Mesothelial cell of epicardium (in vitro differentiated cells): ENCODE measurements at regions not wholly inside any gene's neighbourhood (a gene's known extent, or its start where the extent isn't known, plus 50 kb on each side); places are given as distances from the start of the nearest gene placed in this dataset.

ENCODE experiments used
- DNase-seq, 2 experiments: peaks; one replicate each; pipeline ENCODE4 v3.0.0; 2021; ENCODE audit warnings: low spot score in 2 of 2; ENCODE audit not compliant: unreplicated experiment in 2 of 2
- H3K27ac Mint-ChIP-seq: 2 replicates; pipeline ENCODE4 v1.8.0; 2021; ENCODE audit warnings: mixed read lengths
- H3K27me3 Mint-ChIP-seq: 2 replicates; pipeline ENCODE4 v1.8.0; 2021; ENCODE audit warnings: low read depth, mixed read lengths
- H3K36me3 Mint-ChIP-seq: 2 replicates; pipeline ENCODE4 v1.8.0; 2021; ENCODE audit warnings: mixed read lengths
- H3K4me1 Mint-ChIP-seq: 2 replicates; pipeline ENCODE4 v1.8.0; 2021; ENCODE audit warnings: mixed read lengths
- H3K4me3 Mint-ChIP-seq: 2 replicates; pipeline ENCODE4 v1.8.0; 2021; ENCODE audit warnings: mild to moderate bottlenecking, moderate library complexity, mixed read lengths
- H3K9me3 Mint-ChIP-seq: 2 replicates; pipeline ENCODE4 v1.8.0; 2021; ENCODE audit warnings: mixed read lengths
- TF ChIP-seq, protein P1 (sequence below): fragments of 200-600 bp; sonication (generic); IDR thresholded peaks from one replicate; pipeline ENCODE4 v1.5.0; 2021; ENCODE audit warnings: antibody characterized with exemption; ENCODE audit not compliant: unreplicated experiment

DNA sequence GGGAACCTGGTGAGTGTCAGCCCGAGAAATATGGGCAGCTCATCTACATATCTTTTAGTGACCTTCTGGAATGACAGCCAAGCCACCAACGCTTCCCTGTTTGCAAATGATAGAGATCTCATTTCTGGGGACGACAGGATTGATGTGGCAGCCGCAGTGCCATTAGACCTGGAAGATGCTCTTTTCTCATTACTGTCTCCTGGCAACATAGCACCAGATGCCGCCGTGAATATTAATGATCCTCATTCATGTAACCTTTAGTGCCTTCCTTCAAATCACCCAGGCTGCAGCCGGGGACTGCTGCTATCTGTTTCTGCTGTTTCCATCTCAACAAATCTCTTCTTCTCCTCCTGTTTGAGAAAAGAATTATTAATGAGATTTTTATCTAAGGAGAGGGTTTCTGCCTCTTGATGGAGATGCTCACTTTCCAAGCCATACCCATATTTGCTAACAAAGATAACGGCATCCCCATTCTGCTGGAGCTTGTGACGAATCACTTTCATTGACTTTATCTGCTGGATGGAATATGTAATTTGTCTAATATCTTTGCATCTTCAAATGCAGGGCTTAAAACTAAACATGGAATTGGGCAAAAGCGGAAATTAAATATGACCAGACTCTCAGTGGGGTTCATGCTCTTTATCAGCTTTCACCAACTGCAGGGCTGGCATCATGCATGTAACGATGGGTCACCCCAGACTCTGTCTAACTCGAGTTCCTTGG is 74.8 kb upstream of the KIF16B start:
- H3K9me3 Mint-ChIP-seq: peaks cover 3% of the 10 kb centered on the region
- no peaks in the 10 kb centered on the region for H3K27me3 Mint-ChIP-seq
- H3K27ac Mint-ChIP-seq: no peak overlapping the region
- TF ChIP-seq, protein P1, sequence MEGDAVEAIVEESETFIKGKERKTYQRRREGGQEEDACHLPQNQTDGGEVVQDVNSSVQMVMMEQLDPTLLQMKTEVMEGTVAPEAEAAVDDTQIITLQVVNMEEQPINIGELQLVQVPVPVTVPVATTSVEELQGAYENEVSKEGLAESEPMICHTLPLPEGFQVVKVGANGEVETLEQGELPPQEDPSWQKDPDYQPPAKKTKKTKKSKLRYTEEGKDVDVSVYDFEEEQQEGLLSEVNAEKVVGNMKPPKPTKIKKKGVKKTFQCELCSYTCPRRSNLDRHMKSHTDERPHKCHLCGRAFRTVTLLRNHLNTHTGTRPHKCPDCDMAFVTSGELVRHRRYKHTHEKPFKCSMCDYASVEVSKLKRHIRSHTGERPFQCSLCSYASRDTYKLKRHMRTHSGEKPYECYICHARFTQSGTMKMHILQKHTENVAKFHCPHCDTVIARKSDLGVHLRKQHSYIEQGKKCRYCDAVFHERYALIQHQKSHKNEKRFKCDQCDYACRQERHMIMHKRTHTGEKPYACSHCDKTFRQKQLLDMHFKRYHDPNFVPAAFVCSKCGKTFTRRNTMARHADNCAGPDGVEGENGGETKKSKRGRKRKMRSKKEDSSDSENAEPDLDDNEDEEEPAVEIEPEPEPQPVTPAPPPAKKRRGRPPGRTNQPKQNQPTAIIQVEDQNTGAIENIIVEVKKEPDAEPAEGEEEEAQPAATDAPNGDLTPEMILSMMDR: no peak
- peaks cover 3% of the 10 kb centered on the region for H3K4me1 Mint-ChIP-seq
- no peak overlapping the region for H3K4me3 Mint-ChIP-seq
- H3K36me3 Mint-ChIP-seq: no peaks in the 10 kb centered on the region
- no peak for DNase-seq

DNA sequence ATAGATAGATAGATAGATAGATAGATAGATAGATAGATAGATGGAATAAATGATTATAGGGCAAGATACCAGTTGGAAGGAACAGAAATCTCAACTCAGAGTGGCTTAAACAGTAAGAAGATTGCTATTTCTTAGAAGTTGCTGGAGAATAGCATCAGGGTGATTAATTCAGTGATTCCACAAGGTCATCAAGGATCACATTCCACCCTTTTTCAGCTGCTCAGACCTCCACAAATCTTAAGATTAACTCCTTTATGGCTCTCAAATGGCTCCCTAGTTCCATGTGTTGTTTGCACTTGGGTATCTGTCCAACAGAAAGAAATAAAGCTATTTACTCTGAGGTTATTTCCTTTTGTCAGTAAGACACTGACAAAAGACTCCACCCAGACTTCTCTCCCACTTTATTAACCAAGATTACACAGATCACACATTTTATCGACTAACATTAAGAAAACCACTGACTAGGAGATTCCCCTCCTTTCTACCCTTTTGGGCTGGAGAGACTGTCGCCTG is 68.3 kb upstream of the KIF16B start:
- H3K4me1 Mint-ChIP-seq: peaks cover 27% of the 10 kb centered on the region
- H3K4me3 Mint-ChIP-seq: no peak overlapping the region
- H3K9me3 Mint-ChIP-seq: peaks cover 3% of the 10 kb centered on the region
- H3K27me3 Mint-ChIP-seq: no peaks in the 10 kb centered on the region
- no peak overlapping the region for H3K27ac Mint-ChIP-seq
- H3K36me3 Mint-ChIP-seq: no peaks in the 10 kb centered on the region
- no peak for DNase-seq
- TF ChIP-seq, protein P1: no peak

DNA sequence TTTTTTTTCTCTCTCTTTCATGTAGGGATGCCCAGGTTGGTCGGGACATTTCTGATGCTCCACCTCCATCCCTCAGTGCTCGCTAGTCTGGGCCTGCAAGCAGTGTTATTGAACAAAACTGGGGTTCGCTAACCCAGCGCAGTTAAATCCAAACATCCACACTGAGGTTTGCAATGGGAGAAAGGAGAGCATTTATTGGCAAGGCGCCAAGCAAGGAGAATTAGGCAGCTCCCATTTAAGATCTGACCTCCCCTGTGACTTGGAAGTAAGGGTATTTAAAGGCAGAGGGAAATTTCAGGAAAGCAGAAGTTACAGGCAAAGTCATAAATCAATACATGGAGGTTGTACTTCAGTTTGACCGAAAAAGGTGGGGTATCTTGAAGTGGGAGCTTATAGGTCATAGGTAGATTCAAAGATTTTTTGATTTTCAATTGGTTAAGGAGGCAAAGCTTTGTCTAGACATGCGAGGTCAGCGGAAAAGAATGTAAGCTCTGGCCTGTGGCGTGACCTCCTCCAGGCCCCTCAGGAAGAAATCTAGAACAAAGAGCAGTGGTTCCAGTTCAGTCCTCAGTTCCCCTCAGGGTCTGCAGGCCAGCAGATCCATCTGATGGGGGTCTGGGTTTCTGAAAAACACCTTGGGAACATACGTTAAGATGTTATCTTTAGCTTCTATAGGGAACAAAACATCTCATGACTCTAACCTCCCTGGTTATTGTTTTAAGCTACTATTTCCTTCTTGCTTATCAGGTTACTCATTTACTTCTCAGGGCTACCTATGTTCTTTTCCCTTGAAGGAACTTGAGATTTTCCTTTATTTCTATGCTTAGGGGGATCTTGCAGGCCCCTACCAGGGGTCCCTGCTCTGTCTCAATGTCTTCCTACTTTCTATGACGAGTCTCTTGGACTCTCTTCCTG is 66.0 kb upstream of the KIF16B start:
- peaks cover 31% of the 10 kb centered on the region for H3K4me1 Mint-ChIP-seq
- no peaks in the 10 kb centered on the region for H3K36me3 Mint-ChIP-seq
- DNase-seq: no peak
- no peaks in the 10 kb centered on the region for H3K27me3 Mint-ChIP-seq
- H3K9me3 Mint-ChIP-seq: no peaks in the 10 kb centered on the region
- TF ChIP-seq, protein P1: no peak
- no peak overlapping the region for H3K27ac Mint-ChIP-seq
- H3K4me3 Mint-ChIP-seq: no peak overlapping the region

DNA sequence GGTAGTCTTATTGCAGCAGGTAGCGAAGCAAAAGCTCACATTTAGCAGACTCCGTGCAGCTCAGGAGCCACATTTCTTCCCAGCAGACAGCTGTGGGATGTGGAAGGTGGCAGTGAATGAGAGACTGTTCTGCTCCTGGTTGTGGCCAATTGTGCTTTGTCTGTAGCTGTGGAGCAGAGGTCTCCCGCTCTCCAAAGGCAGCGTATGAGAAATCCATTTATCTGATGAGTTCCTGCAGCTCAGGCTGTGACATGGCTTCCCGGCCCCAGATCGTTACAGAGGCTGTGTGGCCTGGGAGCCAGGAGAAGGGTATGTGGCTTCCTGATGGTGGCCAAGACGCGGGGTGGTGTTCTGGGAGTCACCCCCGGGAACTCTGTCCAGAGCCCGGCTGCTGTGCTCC is 64.5 kb upstream of the KIF16B start:
- TF ChIP-seq, protein P1: no peak
- DNase-seq: no peak
- no peak overlapping the region for H3K4me3 Mint-ChIP-seq
- H3K27me3 Mint-ChIP-seq: no peaks in the 10 kb centered on the region
- peaks cover 31% of the 10 kb centered on the region for H3K4me1 Mint-ChIP-seq
- H3K9me3 Mint-ChIP-seq: peaks cover 4% of the 10 kb centered on the region
- no peak overlapping the region for H3K27ac Mint-ChIP-seq
- no peaks in the 10 kb centered on the region for H3K36me3 Mint-ChIP-seq

DNA sequence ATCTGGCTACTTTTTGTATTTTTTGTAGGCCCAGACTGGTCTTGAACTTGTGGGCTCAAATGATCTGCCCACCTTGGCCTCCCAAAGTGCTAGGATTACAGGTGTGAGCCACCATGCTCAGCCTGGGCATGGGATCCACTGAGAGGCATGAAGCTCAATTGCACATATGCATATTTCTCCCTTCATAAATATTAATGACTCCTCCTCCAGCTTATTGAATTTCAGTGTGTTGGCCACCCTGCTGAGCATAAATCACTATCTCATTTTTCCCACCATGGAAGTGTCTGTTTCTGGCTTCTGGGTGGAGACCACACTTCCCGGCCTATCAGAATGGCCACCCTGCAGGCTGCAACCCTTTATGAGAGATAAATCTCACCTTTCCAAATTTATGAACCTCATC is 53.6 kb upstream of the KIF16B start:
- H3K27me3 Mint-ChIP-seq: no peaks in the 10 kb centered on the region
- H3K27ac Mint-ChIP-seq: no peak overlapping the region
- no peak for DNase-seq
- H3K4me1 Mint-ChIP-seq: peaks cover 4% of the 10 kb centered on the region
- H3K36me3 Mint-ChIP-seq: peaks cover 5% of the 10 kb centered on the region
- TF ChIP-seq, protein P1: no peak
- no peak overlapping the region for H3K4me3 Mint-ChIP-seq
- H3K9me3 Mint-ChIP-seq: peaks cover 17% of the 10 kb centered on the region
